Caco-2 (cell line): ENCODE measurements at regions not wholly inside any gene's neighbourhood (a gene's known extent, or its start where the extent isn't known, plus 50 kb on each side); places are given as distances from the start of the nearest gene placed in this dataset.

Experiments
- BruUV-seq: library from RNA; stranded (reverse); fragments of 400-500 nt; replicated peaks from 2 replicates; lab custom pipeline; 2021; lab: Mats Ljungman, UMichigan
- CTCF ChIA-PET: fragments of 300-600 bp; sonication (Branson Sonifier 250); formaldehyde crosslinking; loops from one replicate; lab custom pipeline; 2022; ENCODE audit warnings: antibody characterized with exemption; lab: Charles Lee
- POLR2A ChIA-PET: fragments of 300-600 bp; sonication (Branson Sonifier 250); formaldehyde crosslinking; loops from one replicate; lab custom pipeline; 2022; ENCODE audit warnings: antibody characterized with exemption; lab: Charles Lee
- DNase-seq, 2 experiments: peaks; one replicate each; pipeline versions ENCODE4 v3.0.0 to v3.0.0-alpha.2; 2020 to 2022
- H3K27me3 ChIP-seq: replicated peaks from 2 replicates; pipeline ENCODE4 v1.6.0; 2011; ENCODE audit warnings: low read length; ENCODE audit not compliant: control insufficient read depth, insufficient read depth
- H3K36me3 ChIP-seq: 2 replicates; pipeline ENCODE4 v1.5.1; 2011; ENCODE audit warnings: low read length; ENCODE audit not compliant: control insufficient read depth, insufficient read depth
- H3K4me1 ChIP-seq: fragments of 250-450 bp; sonication (Bioruptor Pico); 2 replicates; pipeline ENCODE4 v1.5.1; 2020; ENCODE audit warnings: mild to moderate bottlenecking
- H3K4me3 ChIP-seq: 2 replicates; pipeline ENCODE4 v1.5.1; 2011; ENCODE audit warnings: low read depth, mild to moderate bottlenecking, control low read depth, low read length
- H3K9me3 ChIP-seq: fragments of 250-450 bp; sonication (Bioruptor Pico); 2 replicates; pipeline ENCODE4 v1.5.1; 2020; ENCODE audit warnings: mild to moderate bottlenecking, moderate library complexity
- H3K27ac Mint-ChIP-seq: one replicate; pipeline ENCODE4 v1.8.0; 2022; ENCODE audit warnings: mixed read lengths; ENCODE audit not compliant: unreplicated experiment
- H3K27me3 Mint-ChIP-seq: one replicate; pipeline ENCODE4 v1.8.0; 2022; ENCODE audit warnings: mixed read lengths; ENCODE audit not compliant: insufficient read depth, unreplicated experiment
- H3K36me3 Mint-ChIP-seq: one replicate; pipeline ENCODE4 v1.8.0; 2022; ENCODE audit warnings: mild to moderate bottlenecking, mixed read lengths; ENCODE audit not compliant: insufficient read depth, unreplicated experiment
- H3K4me1 Mint-ChIP-seq: one replicate; pipeline ENCODE4 v1.8.0; 2022; ENCODE audit warnings: low read depth, mixed read lengths; ENCODE audit not compliant: unreplicated experiment
- H3K4me3 Mint-ChIP-seq: one replicate; pipeline ENCODE4 v1.8.0; 2022; ENCODE audit warnings: mild to moderate bottlenecking, moderate library complexity, mixed read lengths; ENCODE audit not compliant: unreplicated experiment
- H3K9me3 Mint-ChIP-seq: one replicate; pipeline ENCODE4 v1.8.0; 2022; ENCODE audit warnings: mixed read lengths; ENCODE audit not compliant: unreplicated experiment
- intact Hi-C: fragments of 100-400 bp; cut with micrococcal nuclease; formaldehyde crosslinking; loops from one replicate; pipeline ENCODE4 v1.10.0; 2022; ENCODE audit not compliant: unreplicated experiment
- TF ChIP-seq, protein P1 (sequence below), 2 experiments: fragments of 200-600 bp in 1 of 2; IDR thresholded peaks; 1 replicate in 1 of 2; 2 replicates in 1 of 2; pipeline versions ENCODE4 v1.5.1 to v1.8.0; 2011 to 2022; ENCODE audit warnings: antibody characterized with exemption in 1 of 2, control low read depth in 1 of 2, inconsistent platforms in 1 of 2, low read depth in 1 of 2, low read length in 1 of 2, mild to moderate bottlenecking in 1 of 2, moderate library complexity in 1 of 2; ENCODE audit not compliant: insufficient read depth in 1 of 2, severe bottlenecking in 1 of 2, unreplicated experiment in 1 of 2

GRCh38 chr18:7298149-7298548, 67.3 kb downstream of the LRRC30 start:
- no TSS peak for BruUV-seq
- Histone ChIP-seq H3K4me1 (no peaks in the 10 kb centered on the region; the same call in 1 of the 2 replicates), H3K27me3 (no peaks in the 10 kb centered on the region), H3K9me3 (peaks cover 10% of the 10 kb centered on the region; the same call in 1 of the 2 replicates), H3K4me3 (no peak overlapping the region), H3K36me3 (no peaks in the 10 kb centered on the region)
- DNase-seq = no peak
- intact Hi-C loops = no loop called here
- peaks cover 12% of the 10 kb centered on the region for H3K27me3 Mint-ChIP-seq
- H3K36me3 Mint-ChIP-seq = peaks cover 4% of the 10 kb centered on the region
- H3K9me3 Mint-ChIP-seq = peaks cover 34% of the 10 kb centered on the region
- no peak overlapping the region for H3K27ac Mint-ChIP-seq
- CTCF ChIA-PET = no interaction called here
- no peak overlapping the region for H3K4me3 Mint-ChIP-seq
- TF ChIP-seq, protein P1, sequence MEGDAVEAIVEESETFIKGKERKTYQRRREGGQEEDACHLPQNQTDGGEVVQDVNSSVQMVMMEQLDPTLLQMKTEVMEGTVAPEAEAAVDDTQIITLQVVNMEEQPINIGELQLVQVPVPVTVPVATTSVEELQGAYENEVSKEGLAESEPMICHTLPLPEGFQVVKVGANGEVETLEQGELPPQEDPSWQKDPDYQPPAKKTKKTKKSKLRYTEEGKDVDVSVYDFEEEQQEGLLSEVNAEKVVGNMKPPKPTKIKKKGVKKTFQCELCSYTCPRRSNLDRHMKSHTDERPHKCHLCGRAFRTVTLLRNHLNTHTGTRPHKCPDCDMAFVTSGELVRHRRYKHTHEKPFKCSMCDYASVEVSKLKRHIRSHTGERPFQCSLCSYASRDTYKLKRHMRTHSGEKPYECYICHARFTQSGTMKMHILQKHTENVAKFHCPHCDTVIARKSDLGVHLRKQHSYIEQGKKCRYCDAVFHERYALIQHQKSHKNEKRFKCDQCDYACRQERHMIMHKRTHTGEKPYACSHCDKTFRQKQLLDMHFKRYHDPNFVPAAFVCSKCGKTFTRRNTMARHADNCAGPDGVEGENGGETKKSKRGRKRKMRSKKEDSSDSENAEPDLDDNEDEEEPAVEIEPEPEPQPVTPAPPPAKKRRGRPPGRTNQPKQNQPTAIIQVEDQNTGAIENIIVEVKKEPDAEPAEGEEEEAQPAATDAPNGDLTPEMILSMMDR (IDR thresholded peaks at IDR 0.05; ENCODE audit: insufficient read depth in 1 of 2, low read depth in 1 of 2, low read length in 1 of 2, severe bottlenecking in 1 of 2, unreplicated experiment in 1 of 2) = no peak
- POLR2A ChIA-PET = no interaction called here
- no peaks in the 10 kb centered on the region for H3K4me1 Mint-ChIP-seq

DNA sequence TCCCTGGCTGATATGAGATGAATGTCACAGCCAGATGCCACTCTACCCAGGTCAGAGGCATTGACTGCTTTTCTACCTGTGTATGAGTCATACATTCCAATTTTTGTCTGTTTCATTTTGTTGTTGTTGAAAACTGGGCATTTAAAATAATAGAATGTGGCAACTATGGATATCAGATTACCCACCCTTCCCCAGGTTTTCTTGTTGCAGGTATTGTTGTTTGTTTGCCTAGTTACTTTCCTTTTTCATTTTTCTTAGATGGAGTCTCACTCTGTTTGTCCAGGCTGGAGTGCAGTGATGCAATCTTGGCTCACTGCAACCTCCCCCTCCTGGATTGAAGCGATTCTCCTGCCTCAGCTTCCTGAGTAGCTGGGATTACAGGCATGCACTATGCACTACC, 70.2 kb downstream of the LRRC30 start:
- BruUV-seq = no TSS peak
- no peaks in the 10 kb centered on the region for H3K36me3 ChIP-seq
- no peak overlapping the region for H3K4me3 ChIP-seq
- intact Hi-C loops = no loop called here
- ChIA-PET CTCF (no interaction called here), POLR2A (no interaction called here)
- H3K27me3 ChIP-seq = no peaks in the 10 kb centered on the region
- H3K36me3 Mint-ChIP-seq = peaks cover 4% of the 10 kb centered on the region
- TF ChIP-seq, protein P1 (IDR thresholded peaks at IDR 0.05; ENCODE audit: insufficient read depth in 1 of 2, low read depth in 1 of 2, low read length in 1 of 2, severe bottlenecking in 1 of 2, unreplicated experiment in 1 of 2) = no peak
- H3K9me3 ChIP-seq = peaks cover 10% of the 10 kb centered on the region; the same call in 1 of the 2 replicates
- no peak overlapping the region for H3K27ac Mint-ChIP-seq
- H3K27me3 Mint-ChIP-seq = peaks cover 12% of the 10 kb centered on the region
- DNase-seq = no peak
- peaks cover 7% of the 10 kb centered on the region for H3K4me1 Mint-ChIP-seq
- no peaks in the 10 kb centered on the region; the same call in 1 of the 2 replicates for H3K4me1 ChIP-seq
- H3K4me3 Mint-ChIP-seq = no peak overlapping the region
- peaks cover 42% of the 10 kb centered on the region for H3K9me3 Mint-ChIP-seq

DNA sequence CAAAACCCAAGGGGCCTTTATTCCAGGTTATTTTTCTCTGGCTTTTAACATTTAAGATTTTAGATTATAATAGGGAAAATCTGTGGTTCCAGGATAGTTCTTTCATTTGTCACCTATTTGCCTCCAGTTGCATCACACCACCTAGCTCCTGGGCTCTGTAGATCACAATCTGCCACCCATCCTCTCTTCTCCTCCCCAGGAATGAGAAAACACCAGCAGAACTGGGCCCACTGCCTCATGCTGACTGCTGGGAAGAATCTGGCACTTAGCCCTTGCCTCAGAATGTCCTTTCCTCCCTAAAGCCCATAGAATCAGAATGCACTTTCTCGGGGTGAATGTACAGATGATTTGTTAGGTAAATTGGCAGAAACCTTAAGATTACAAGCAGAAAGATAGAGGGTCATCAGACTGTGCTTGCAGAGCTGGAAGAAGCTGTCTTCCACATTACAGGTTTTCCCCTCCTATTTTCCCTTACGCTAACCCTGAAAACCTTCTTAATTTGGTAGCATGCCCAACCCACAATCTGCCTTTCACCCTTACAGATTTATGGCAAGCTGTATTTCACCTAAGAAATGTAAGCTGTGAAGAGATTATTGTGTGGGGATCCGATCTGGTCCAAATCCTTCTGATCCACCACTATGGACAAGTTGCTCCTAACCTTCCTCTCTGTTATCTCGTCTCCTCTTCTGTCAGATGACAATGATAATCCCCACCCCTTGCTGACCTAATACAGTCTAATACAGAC, 72.6 kb downstream of the LRRC30 start:
- CTCF ChIA-PET = no interaction called here
- Mint-ChIP-seq H3K27me3 (peaks cover 5% of the 10 kb centered on the region), H3K36me3 (peaks cover 4% of the 10 kb centered on the region), H3K27ac (no peak overlapping the region), H3K9me3 (peaks cover 25% of the 10 kb centered on the region), H3K4me3 (no peak overlapping the region), H3K4me1 (peaks cover 7% of the 10 kb centered on the region)
- TF ChIP-seq, protein P1 (IDR thresholded peaks at IDR 0.05; ENCODE audit: insufficient read depth in 1 of 2, low read depth in 1 of 2, low read length in 1 of 2, severe bottlenecking in 1 of 2, unreplicated experiment in 1 of 2) = no peak
- Histone ChIP-seq H3K27me3 (no peaks in the 10 kb centered on the region), H3K36me3 (no peaks in the 10 kb centered on the region), H3K4me3 (no peak overlapping the region), H3K4me1 (no peaks in the 10 kb centered on the region; the same call in 1 of the 2 replicates), H3K9me3 (peaks cover 4% of the 10 kb centered on the region; the same call in 1 of the 2 replicates)
- intact Hi-C loops = no loop called here
- no TSS peak for BruUV-seq
- POLR2A ChIA-PET = no interaction called here
- DNase-seq = no peak
